ENCODE measurements at regions not wholly inside any gene's neighbourhood (a gene's known extent, or its start where the extent isn't known, plus 50 kb on each side); places are given as distances from the start of the nearest gene placed in this dataset.
"Not testable (repeated sequence)": the region's sequence is repeated elsewhere in the genome, so short reads cannot be mapped to it uniquely, and the experiment has no call there.

GRCh38 chr6:16991981-16992629 lies 109.7 kb upstream of the STMND1 start (continued):
- TF ChIP-seq REST (IDR thresholded peaks at IDR 0.05; ENCODE audit: low read depth, low read length) (no peak), ZBTB33 (IDR thresholded peaks at IDR 0.05; ENCODE audit: borderline replicate concordance, low read depth) (no peak), FOXJ3 (CRISPR knock-in tag; IDR thresholded peaks at IDR 0.05) (no peak)

- H4K20me1 ChIP-seq (ENCODE audit: insufficient read depth); H3K9me3 ChIP-seq; H3K27me3 ChIP-seq (ENCODE audit: insufficient read depth); H3K9ac ChIP-seq; CTCF ChIA-PET; DNase-seq; H3K27ac ChIP-seq (ENCODE audit: low read depth in 2 of 2, low read length in 1 of 2); H3K4me1 ChIP-seq (ENCODE audit: control insufficient read depth in 1 of 2, insufficient read depth in 2 of 2, low read depth in 1 of 2, low read length in 1 of 2); POLR2A ChIA-PET; H2AFZ ChIP-seq (ENCODE audit: low read depth); H3K4me3 ChIP-seq (ENCODE audit: low read depth in 2 of 2, low read length in 1 of 2); H3K79me2 ChIP-seq (ENCODE audit: insufficient read depth); H3K4me2 ChIP-seq; H3K9me2 ChIP-seq; H3F3A ChIP-seq (replicated peaks; ENCODE audit: insufficient read depth); H3K36me3 ChIP-seq (replicated peaks in 1 of 2; ENCODE audit: control insufficient read depth in 1 of 2, insufficient read depth in 2 of 2, low read length in 1 of 2): not testable (repeated sequence)
- 39% methylated on average over 3 of the region's 3 CpGs for WGBS (ENCODE audit: low lambda C conversion rate)
Measured at GRCh38 chr6:16989976-16990375, 111.9 kb upstream of the STMND1 start.

- Histone ChIP-seq H3F3A (replicated peaks; ENCODE audit: insufficient read depth) (no peaks in the 10 kb centered on the region), H3K9me2 (no peaks in the 10 kb centered on the region), H3K4me3 (ENCODE audit: low read depth in 2 of 2, low read length in 1 of 2) (no peak overlapping the region), H3K4me1 (ENCODE audit: control insufficient read depth in 1 of 2, insufficient read depth in 2 of 2, low read depth in 1 of 2, low read length in 1 of 2) (no peaks in the 10 kb centered on the region; a peak in 1 of 4 replicates), H3K9me3 (no peaks in the 10 kb centered on the region), H3K27ac (ENCODE audit: low read depth in 2 of 2, low read length in 1 of 2) (no peak overlapping the region), H3K79me2 (ENCODE audit: insufficient read depth) (no peaks in the 10 kb centered on the region), H3K27me3 (ENCODE audit: insufficient read depth) (no peaks in the 10 kb centered on the region), H4K20me1 (ENCODE audit: insufficient read depth) (no peaks in the 10 kb centered on the region), H3K4me2 (no peak overlapping the region), H3K36me3 (replicated peaks in 1 of 2; ENCODE audit: control insufficient read depth in 1 of 2, insufficient read depth in 2 of 2, low read length in 1 of 2) (no peaks in the 10 kb centered on the region), H3K9ac (no peak overlapping the region), H2AFZ (ENCODE audit: low read depth) (no peak overlapping the region)
- ChIA-PET CTCF (no interaction called here), POLR2A (no interaction called here)
- 79% methylated on average over 2 of the region's 2 CpGs for WGBS (ENCODE audit: low lambda C conversion rate)
- no peak for DNase-seq
- TF ChIP-seq JUND (IDR thresholded peaks at IDR 0.05) (no peak), TEAD4 (IDR thresholded peaks at IDR 0.05; ENCODE audit: borderline replicate concordance, insufficient read depth) (no peak), MXI1 (IDR thresholded peaks at IDR 0.05; ENCODE audit: low read depth, low read length) (no peak), EZH2phosphoT487 (IDR thresholded peaks at IDR 0.05; ENCODE audit: borderline replicate concordance, low read depth) (no peak), MEF2A (IDR thresholded peaks at IDR 0.05; ENCODE audit: borderline replicate concordance, low read depth) (no peak), RXRA (IDR thresholded peaks at IDR 0.05; ENCODE audit: borderline replicate concordance, low read depth) (no peak), REST (IDR thresholded peaks at IDR 0.05; ENCODE audit: low read depth, low read length) (no peak), RAD21 (IDR thresholded peaks at IDR 0.05; ENCODE audit: low read length) (no peak), FOXJ3 (CRISPR knock-in tag; IDR thresholded peaks at IDR 0.05) (no peak), YY1 (IDR thresholded peaks at IDR 0.05; ENCODE audit: low read depth) (no peak), NFIC (IDR thresholded peaks at IDR 0.05; ENCODE audit: borderline replicate concordance) (no peak), PBX3 (IDR thresholded peaks at IDR 0.05) (no peak), EP300 (IDR thresholded peaks at IDR 0.05; ENCODE audit: borderline replicate concordance in 1 of 2, low read depth in 1 of 2, low read length in 1 of 2) (no peak), FOSL2 (IDR thresholded peaks at IDR 0.05; ENCODE audit: borderline replicate concordance, low read depth) (no peak)
Measured at GRCh38 chr6:16989382-16989781, 112.5 kb upstream of the STMND1 start.
